Stomach (tissue), 8 donors: ENCODE measurements at regions not wholly inside any gene's neighbourhood (a gene's known extent, or its start where the extent isn't known, plus 50 kb on each side); places are given as distances from the start of the nearest gene placed in this dataset.
A peak's percentile ranks its signal among the peaks of the same experiment; 100 is the strongest.

Source experiments
- DNase-seq, 2 donors: peaks; one replicate each; pipeline versions ENCODE4 v3.0.0 to v3.0.0-alpha.2; 2013 to 2019
- H3K27ac ChIP-seq, 5 donors: fragments of 200-600 bp in 4 of 5; sonication (generic) in 4 of 5; one replicate each; pipeline ENCODE4 v1.5.1; 2013 to 2019; ENCODE audit warnings: mild to moderate bottlenecking in 1 of 5, moderate library complexity in 1 of 5
- H3K27me3 ChIP-seq, 3 donors: fragments of 200-600 bp; sonication (generic); one replicate each; pipeline ENCODE4 v1.5.1; 2017 to 2019; ENCODE audit warnings: mixed run types in 1 of 3
- H3K36me3 ChIP-seq, 4 donors: fragments of 200-600 bp; sonication (generic); 1 replicate in 3 of 4; 2 replicates in 1 of 4; pipeline ENCODE4 v1.5.1; 2016 to 2019
- H3K4me1 ChIP-seq, 4 donors: fragments of 200-600 bp; sonication (generic); one replicate each; pipeline ENCODE4 v1.5.1; 2016 to 2019
- H3K4me3 ChIP-seq, 4 donors: fragments of 200-600 bp; sonication (generic) in 3 of 4; one replicate each; pipeline ENCODE4 v1.5.1; 2016 to 2019; ENCODE audit warnings: mild to moderate bottlenecking in 1 of 4
- H3K9me3 ChIP-seq, 4 donors: fragments of 200-600 bp; sonication (generic); one replicate each; pipeline ENCODE4 v1.5.1; 2016 to 2019
- CTCF ChIP-seq, 7 experiments: fragments of 450-650 bp in 4 of 7; fragments of 200-600 bp in 3 of 7; sonication (generic) in 3 of 7; IDR thresholded peaks; one replicate each; pipeline ENCODE4 v1.5.1; 2016 to 2019; ENCODE audit warnings: antibody characterized with exemption in 7 of 7, control low read depth in 2 of 7, mild to moderate bottlenecking in 1 of 7
- EP300 ChIP-seq: sonication (generic); formaldehyde crosslinking; IDR thresholded peaks from one replicate; pipeline ENCODE4 v1.6.1; 2017; ENCODE audit warnings: antibody characterized with exemption
- POLR2A ChIP-seq, 4 donors: fragments of 450-650 bp; IDR thresholded peaks; one replicate each; pipeline ENCODE4 v1.6.1; 2016; ENCODE audit warnings: antibody characterized with exemption in 4 of 4, control low read depth in 2 of 4, mild to moderate bottlenecking in 1 of 4, moderate library complexity in 1 of 4
- POLR2AphosphoS5 ChIP-seq, 3 donors: sonication (generic); formaldehyde crosslinking; IDR thresholded peaks; one replicate each; pipeline ENCODE4 v1.6.1; 2016; ENCODE audit warnings: antibody characterized with exemption in 3 of 3
- WGBS, 5 donors: extraction: QIAGEN DNeasy Blood & Tissue Kit in 3 of 5; methylation state at CpG; one replicate each; pipeline versions ENCODE4 v1.1.5 to v1.1.7; 2013 to 2018; 5-methylcytosine and 5-hydroxymethylcytosine counted together
- intact Hi-C: fragments of 100-400 bp; cut with DNase I; formaldehyde crosslinking; loops from one replicate; pipeline ENCODE4 v1.15.1; 2023; ENCODE audit warnings: low total_unique reads
- donor health status: healthy with polysubstance abuse.
- donor health status: Bipolar disorder and iron deficiency.
- donor health status: healthy.

GRCh38 chr10:63698787-63699150 is 177.6 kb downstream of the REEP3 start:
- DNase-seq = no peak
- H3K4me1 ChIP-seq = peaks cover 16 to 58% (median 39%) of the 10 kb centered on the region in 4 donors
- intact Hi-C loops = no loop called here
- H3K9me3 ChIP-seq = no peaks in the 10 kb centered on the region
- no peak for TF ChIP-seq EP300
- no peak for TF ChIP-seq POLR2AphosphoS5 (IDR thresholded peaks at IDR 0.05)
- no peaks in the 10 kb centered on the region for H3K36me3 ChIP-seq
- WGBS, 5 donors = 76 to 92% (median 82%) methylated on average over 2 of the region's 2 CpGs
- no peaks in the 10 kb centered on the region for H3K27me3 ChIP-seq
- H3K27ac ChIP-seq = peak overlapping the region in 4 of 5 donors; percentile 34 to 83 (median 78)
- H3K4me3 ChIP-seq = no peak overlapping the region

GRCh38 chr10:63699785-63700613 is 178.8 kb downstream of the REEP3 start:
- peaks cover 19 to 65% (median 39%) of the 10 kb centered on the region in 4 donors for H3K4me1 ChIP-seq
- intact Hi-C loops = no loop called here
- no peak overlapping the region for H3K4me3 ChIP-seq
- 22 to 38% (median 35%) methylated on average over 5 of the region's 5 CpGs for WGBS, 5 donors
- H3K27me3 ChIP-seq = no peaks in the 10 kb centered on the region
- H3K36me3 ChIP-seq = no peaks in the 10 kb centered on the region
- peak overlapping the region in 4 of 5 donors; percentile 75 to 83 (median 82) for H3K27ac ChIP-seq
- no peak for DNase-seq
- no peaks in the 10 kb centered on the region for H3K9me3 ChIP-seq
- TF ChIP-seq POLR2AphosphoS5 (IDR thresholded peaks at IDR 0.05) = peak in 1 of 3 donors; percentile 74
- no peak for TF ChIP-seq POLR2A (IDR thresholded peaks at IDR 0.05)

GRCh38 chr10:63700631-63701156 is 179.5 kb downstream of the REEP3 start:
- no peak for DNase-seq
- Histone ChIP-seq H3K4me3 (no peak overlapping the region), H3K36me3 (no peaks in the 10 kb centered on the region), H3K27ac (peak overlapping the region in 4 of 5 donors; percentile 75 to 83 (median 82)), H3K27me3 (no peaks in the 10 kb centered on the region), H3K9me3 (no peaks in the 10 kb centered on the region), H3K4me1 (peaks cover 19 to 65% (median 39%) of the 10 kb centered on the region in 4 donors)
- intact Hi-C loops = no loop called here
- WGBS, 5 donors = 48 to 68% (median 62%) methylated on average over 1 of the region's 1 CpG
- no peak for TF ChIP-seq CTCF (IDR thresholded peaks at IDR 0.05)
- no peak for TF ChIP-seq POLR2AphosphoS5 (IDR thresholded peaks at IDR 0.05)
- TF ChIP-seq POLR2A (IDR thresholded peaks at IDR 0.05) = no peak
- no peak for TF ChIP-seq EP300

GRCh38 chr10:63702092-63702491 is 180.9 kb downstream of the REEP3 start:
- Histone ChIP-seq H3K4me1 (peaks cover 25 to 74% (median 42%) of the 10 kb centered on the region in 4 donors), H3K4me3 (no peak overlapping the region), H3K27me3 (no peaks in the 10 kb centered on the region), H3K36me3 (no peaks in the 10 kb centered on the region), H3K27ac (peak overlapping the region in 3 of 5 donors; percentile 72 to 83 (median 75)), H3K9me3 (no peaks in the 10 kb centered on the region)
- TF ChIP-seq EP300 (no peak), POLR2A (IDR thresholded peaks at IDR 0.05) (no peak), CTCF (IDR thresholded peaks at IDR 0.05) (no peak), POLR2AphosphoS5 (IDR thresholded peaks at IDR 0.05) (no peak)
- intact Hi-C loops = no loop called here
- no peak for DNase-seq
- 22 to 37% (median 30%) methylated on average over 1 of the region's 1 CpG for WGBS, 5 donors

- Histone ChIP-seq H3K27ac (peak overlapping the region; percentile 37 to 79 (median 59)), H3K36me3 (no peaks in the 10 kb centered on the region), H3K4me1 (peaks cover 26 to 79% (median 43%) of the 10 kb centered on the region in 4 donors), H3K9me3 (no peaks in the 10 kb centered on the region), H3K27me3 (no peaks in the 10 kb centered on the region), H3K4me3 (no peak overlapping the region)
- DNase-seq = peak in 1 of 2 donors; percentile 52
- no peak for TF ChIP-seq CTCF (IDR thresholded peaks at IDR 0.05)
- no peak for TF ChIP-seq POLR2A (IDR thresholded peaks at IDR 0.05)
- TF ChIP-seq EP300 = no peak
- no peak for TF ChIP-seq POLR2AphosphoS5 (IDR thresholded peaks at IDR 0.05)
- WGBS, 5 donors = 52 to 84% (median 59%) methylated on average over 4 of the region's 4 CpGs
- intact Hi-C loops = no loop called here
These were observed 182.0 kb downstream of the REEP3 start for GRCh38 chr10:63703113-63703670.
